B cell (primary cell): ENCODE measurements at regions not wholly inside any gene's neighbourhood (a gene's known extent, or its start where the extent isn't known, plus 50 kb on each side); places are given as distances from the start of the nearest gene placed in this dataset.
"Not testable (repeated sequence)": the region's sequence is repeated elsewhere in the genome, so short reads cannot be mapped to it uniquely, and the experiment has no call there.

Experiments
- ATAC-seq: fragments of 200-7000 bp; cut with Tn5 transposase; one replicate; pipeline ENCODE4 v1.10.0; 2021; ENCODE audit warnings: low read depth, mild to moderate bottlenecking, moderate number of reproducible peaks, moderate library complexity
- CTCF ChIA-PET: fragments of 350-600 bp; sonication (Branson Sonifier 250); formaldehyde crosslinking; loops from one replicate; lab custom pipeline; 2021; ENCODE audit warnings: antibody characterized with exemption, inconsistent platforms; lab: Charles Lee
- POLR2A ChIA-PET: fragments of 350-600 bp; sonication (Branson Sonifier 250); formaldehyde crosslinking; loops from one replicate; lab custom pipeline; 2021; ENCODE audit warnings: antibody characterized with exemption; lab: Charles Lee
- DNase-seq: peaks from one replicate; pipeline ENCODE4 v3.0.0; 2013
- H2AFZ ChIP-seq: 2 replicates; pipeline ENCODE4 v1.6.1; 2012; ENCODE audit warnings: mild to moderate bottlenecking, low read depth, low read length; ENCODE audit not compliant: insufficient read depth, poor library complexity, severe bottlenecking
- H3K27ac ChIP-seq, 2 donors: 1 replicate in 1 of 2; 2 replicates in 1 of 2; pipeline ENCODE4 v1.5.1; 2012 to 2013; ENCODE audit warnings: low read length in 2 of 2, mild to moderate bottlenecking in 2 of 2, moderate library complexity in 1 of 2
- H3K27me3 ChIP-seq, 4 experiments: fragments of 200-600 bp in 1 of 4; sonication (generic) in 1 of 4; replicated peaks in 1 of 4; 1 replicate in 2 of 4; 2 replicates in 2 of 4; pipeline versions ENCODE4 v1.6.1 to v1.7.0; 2013 to 2016; ENCODE audit warnings: low read length in 3 of 4, mild to moderate bottlenecking in 2 of 4, mixed read lengths in 1 of 4, moderate library complexity in 1 of 4; ENCODE audit not compliant: insufficient read depth in 4 of 4, control insufficient read depth in 3 of 4; ENCODE audit errors: control extremely low read depth in 1 of 4
- H3K36me3 ChIP-seq, 2 experiments: replicated peaks in 1 of 2; 1 replicate in 1 of 2; 2 replicates in 1 of 2; pipeline versions ENCODE4 v1.6.1 to v1.7.1; 2013; ENCODE audit warnings: low read length in 1 of 2; ENCODE audit not compliant: insufficient read depth in 2 of 2, control insufficient read depth in 1 of 2; ENCODE audit errors: control extremely low read depth in 1 of 2, extremely low read depth in 1 of 2
- H3K4me1 ChIP-seq, 2 donors: fragments of 200-600 bp in 1 of 2; sonication (generic) in 1 of 2; 1 replicate in 1 of 2; 2 replicates in 1 of 2; pipeline versions ENCODE4 v1.5.1 to v1.6.1; 2013 to 2017; ENCODE audit warnings: low read length in 2 of 2; ENCODE audit not compliant: control insufficient read depth in 2 of 2, insufficient read depth in 2 of 2
- H3K4me2 ChIP-seq: replicated peaks from 2 replicates; pipeline ENCODE3; 2012; ENCODE audit warnings: mild to moderate bottlenecking, low read depth, low read length; ENCODE audit not compliant: poor library complexity, severe bottlenecking
- H3K4me3 ChIP-seq, 5 experiments: fragments of 200-600 bp in 1 of 5; sonication (generic) in 1 of 5; 1 replicate in 3 of 5; 2 replicates in 2 of 5; pipeline versions ENCODE4 v1.5.1 to v1.7.0; 2011 to 2016; ENCODE audit warnings: low read length in 4 of 5, mild to moderate bottlenecking in 4 of 5, low read depth in 2 of 5, control low read depth in 1 of 5, moderate library complexity in 1 of 5; ENCODE audit not compliant: insufficient read depth in 1 of 5; ENCODE audit errors: control extremely low read depth in 1 of 5, extremely low read depth in 1 of 5
- H3K79me2 ChIP-seq: fragments of 200-600 bp; sonication (generic); one replicate; pipeline ENCODE4 v1.6.0; 2016; ENCODE audit warnings: low read length; ENCODE audit not compliant: control insufficient read depth, insufficient read depth
- H3K9ac ChIP-seq: fragments of 200-600 bp; sonication (generic); 2 replicates; pipeline ENCODE4 v1.6.1; 2017; ENCODE audit warnings: mild to moderate bottlenecking, low read length, moderate library complexity
- H3K9me3 ChIP-seq, 3 donors: one replicate each; pipeline versions ENCODE4 v1.6.1 to v1.7.1; 2013; ENCODE audit warnings: low read length in 2 of 3; ENCODE audit not compliant: control insufficient read depth in 2 of 3, insufficient read depth in 1 of 3; ENCODE audit errors: control extremely low read depth in 1 of 3
- H4K20me1 ChIP-seq: 2 replicates; pipeline ENCODE4 v1.6.0; 2012; ENCODE audit warnings: mild to moderate bottlenecking, low read length; ENCODE audit not compliant: insufficient read depth, control insufficient read depth, poor library complexity, severe bottlenecking
- H3K27ac Mint-ChIP-seq: one replicate; pipeline ENCODE4 v1.8.0; 2021; ENCODE audit warnings: mixed read lengths
- H3K27me3 Mint-ChIP-seq: one replicate; pipeline ENCODE4 v1.8.0; 2021; ENCODE audit warnings: mixed read lengths
- H3K4me1 Mint-ChIP-seq: one replicate; pipeline ENCODE4 v1.8.0; 2021; ENCODE audit warnings: mixed read lengths
- H3K4me3 Mint-ChIP-seq: one replicate; pipeline ENCODE4 v1.8.0; 2021; ENCODE audit warnings: mixed read lengths
- H3K9me3 Mint-ChIP-seq: one replicate; pipeline ENCODE4 v1.8.0; 2022; ENCODE audit warnings: mixed read lengths; ENCODE audit not compliant: insufficient read depth
- CTCF ChIP-seq: fragments of 200-600 bp; IDR thresholded peaks from one replicate; pipeline ENCODE4 v1.8.0; 2022; ENCODE audit warnings: antibody characterized with exemption, mild to moderate bottlenecking
- EZH2 ChIP-seq: IDR thresholded peaks from 2 replicates; pipeline ENCODE4 v1.6.1; 2012; ENCODE audit warnings: borderline replicate concordance, low read depth, mild to moderate bottlenecking, moderate library complexity, low read length; ENCODE audit not compliant: insufficient read depth, poor library complexity, severe bottlenecking
- WGBS: methylation state at CpG from one replicate; pipeline ENCODE4 v1.1.5; 2013; ENCODE audit warnings: missing lambda C conversion rate; ENCODE audit not compliant: insufficient coverage; 5-methylcytosine and 5-hydroxymethylcytosine counted together
- intact Hi-C: fragments of 100-400 bp; cut with micrococcal nuclease; formaldehyde crosslinking; loops from one replicate; pipeline ENCODE4 v1.10.0; 2022

- 100% methylated on average over 2 of the region's 19 CpGs for WGBS
Measured at GRCh38 chr13:63737418-63737817, 2321.8 kb upstream of the PCDH20 start.

GRCh38 chr13:63731896-63732295 is 2316.2 kb upstream of the PCDH20 start:
- WGBS = 79% methylated on average over 2 of the region's 3 CpGs
- Mint-ChIP-seq H3K27me3 (no peaks in the 10 kb centered on the region), H3K4me3 (no peak overlapping the region), H3K27ac (no peak overlapping the region), H3K4me1 (no peaks in the 10 kb centered on the region), H3K9me3 (peaks cover 3% of the 10 kb centered on the region)
- Histone ChIP-seq H3K4me1 (no peaks in the 10 kb centered on the region), H3K9ac (no peak overlapping the region), H3K4me2 (no peak overlapping the region), H3K79me2 (no peaks in the 10 kb centered on the region), H3K27me3 (no peaks in the 10 kb centered on the region), H3K9me3 (no peaks in the 10 kb centered on the region), H3K27ac (no peak overlapping the region), H2AFZ (no peak overlapping the region), H3K4me3 (no peak overlapping the region), H3K36me3 (no peaks in the 10 kb centered on the region), H4K20me1 (no peaks in the 10 kb centered on the region)
- ChIA-PET POLR2A (no interaction called here), CTCF (no interaction called here)
- TF ChIP-seq CTCF (no peak), EZH2 (no peak)
- intact Hi-C loops = no loop called here
- DNase-seq = no peak
- no peak for ATAC-seq

More at GRCh38 chr13:63737418-63737817, 2321.8 kb upstream of the PCDH20 start:
- Histone ChIP-seq H3K4me3 (no peak overlapping the region), H3K9ac (no peak overlapping the region), H3K4me1 (no peaks in the 10 kb centered on the region), H2AFZ (no peak overlapping the region), H3K27me3 (no peaks in the 10 kb centered on the region), H3K4me2 (no peak overlapping the region), H4K20me1 (no peaks in the 10 kb centered on the region), H3K9me3 (peaks cover 0 to 39% (median 0%) of the 10 kb centered on the region in 3 donors), H3K27ac (no peak overlapping the region), H3K79me2 (no peaks in the 10 kb centered on the region), H3K36me3 (no peaks in the 10 kb centered on the region)
- Mint-ChIP-seq H3K27ac (no peak overlapping the region), H3K27me3 (no peaks in the 10 kb centered on the region), H3K9me3 (peaks cover 5% of the 10 kb centered on the region), H3K4me1 (no peaks in the 10 kb centered on the region), H3K4me3 (no peak overlapping the region)
- POLR2A ChIA-PET = no interaction called here
- TF ChIP-seq CTCF (no peak), EZH2 (no peak)
- ATAC-seq (no peak), DNase-seq (no peak)
- CTCF ChIA-PET = no interaction called here
- intact Hi-C loops = no loop called here

- H3K27ac ChIP-seq, H3K9me3 Mint-ChIP-seq, H3K4me3 Mint-ChIP-seq, H3K27me3 Mint-ChIP-seq, H3K4me1 ChIP-seq, H2AFZ ChIP-seq, DNase-seq, H3K4me3 ChIP-seq, H3K27ac Mint-ChIP-seq, H3K4me2 ChIP-seq, POLR2A ChIA-PET, H3K36me3 ChIP-seq, H3K9me3 ChIP-seq, H3K79me2 ChIP-seq, CTCF ChIA-PET, H3K4me1 Mint-ChIP-seq, H4K20me1 ChIP-seq, ATAC-seq, intact Hi-C loops, H3K9ac ChIP-seq, H3K27me3 ChIP-seq: not testable (repeated sequence)
- WGBS = no CpG with 5 or more reads among the region's 2 CpGs
Measured at GRCh38 chr13:63712159-63712558, 2296.5 kb upstream of the PCDH20 start.
